Coronary artery (tissue), 2 donors: ENCODE measurements at regions not wholly inside any gene's neighbourhood (a gene's known extent, or its start where the extent isn't known, plus 50 kb on each side); places are given as distances from the start of the nearest gene placed in this dataset.

Experiments
- DNase-seq: peaks from one replicate; pipeline ENCODE4 v3.0.0-alpha.2; 2017; ENCODE audit warnings: low spot score
- H3K27ac ChIP-seq, 2 donors: fragments of 200-600 bp; sonication (generic); one replicate each; pipeline ENCODE4 v1.5.1; 2016 to 2019
- H3K4me3 ChIP-seq: fragments of 200-600 bp; sonication (generic); 2 replicates; pipeline ENCODE4 v1.5.1; 2016; ENCODE audit warnings: mild to moderate bottlenecking, moderate library complexity
- TF ChIP-seq, protein P1 (sequence below): fragments of 200-600 bp; sonication (generic); IDR thresholded peaks from one replicate; pipeline ENCODE4 v1.5.1; 2019; ENCODE audit warnings: antibody characterized with exemption

DNA sequence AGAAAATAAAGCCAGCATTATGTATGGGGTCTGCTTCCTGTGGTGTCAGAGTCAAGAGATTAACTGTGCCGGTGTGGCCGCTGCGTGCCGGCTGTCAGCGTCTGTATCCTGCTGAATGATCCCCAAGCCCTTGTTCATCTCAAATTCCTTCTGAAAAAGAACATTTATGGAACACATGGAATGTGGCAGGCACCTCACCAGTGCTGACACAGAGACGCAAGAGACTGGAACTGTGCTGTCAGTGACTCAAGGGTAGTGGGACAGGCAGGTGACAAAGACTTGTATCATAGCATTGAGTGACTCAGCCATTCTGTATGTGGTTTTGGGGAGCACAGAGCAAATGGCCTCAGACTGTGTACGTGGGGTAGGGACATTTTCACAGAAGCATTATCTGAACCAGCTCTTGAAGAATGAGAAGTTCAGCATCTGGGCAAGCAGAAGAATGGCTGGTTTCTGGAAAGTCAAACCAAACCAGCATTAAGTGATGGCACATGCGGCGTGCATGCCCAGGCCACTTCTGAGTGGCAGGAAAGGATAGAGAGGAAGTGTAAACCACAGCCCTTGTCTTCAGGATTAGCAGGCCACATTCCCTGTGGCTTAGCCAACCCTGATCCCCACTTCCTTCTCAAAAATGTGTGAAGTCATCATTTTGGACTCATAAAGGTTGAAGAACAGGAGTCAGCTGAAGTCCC, 54.0 kb upstream of the IRS2 start:
- no peak overlapping the region for H3K27ac ChIP-seq
- DNase-seq, result no peak
- H3K4me3 ChIP-seq, result no peak overlapping the region
- TF ChIP-seq, protein P1, sequence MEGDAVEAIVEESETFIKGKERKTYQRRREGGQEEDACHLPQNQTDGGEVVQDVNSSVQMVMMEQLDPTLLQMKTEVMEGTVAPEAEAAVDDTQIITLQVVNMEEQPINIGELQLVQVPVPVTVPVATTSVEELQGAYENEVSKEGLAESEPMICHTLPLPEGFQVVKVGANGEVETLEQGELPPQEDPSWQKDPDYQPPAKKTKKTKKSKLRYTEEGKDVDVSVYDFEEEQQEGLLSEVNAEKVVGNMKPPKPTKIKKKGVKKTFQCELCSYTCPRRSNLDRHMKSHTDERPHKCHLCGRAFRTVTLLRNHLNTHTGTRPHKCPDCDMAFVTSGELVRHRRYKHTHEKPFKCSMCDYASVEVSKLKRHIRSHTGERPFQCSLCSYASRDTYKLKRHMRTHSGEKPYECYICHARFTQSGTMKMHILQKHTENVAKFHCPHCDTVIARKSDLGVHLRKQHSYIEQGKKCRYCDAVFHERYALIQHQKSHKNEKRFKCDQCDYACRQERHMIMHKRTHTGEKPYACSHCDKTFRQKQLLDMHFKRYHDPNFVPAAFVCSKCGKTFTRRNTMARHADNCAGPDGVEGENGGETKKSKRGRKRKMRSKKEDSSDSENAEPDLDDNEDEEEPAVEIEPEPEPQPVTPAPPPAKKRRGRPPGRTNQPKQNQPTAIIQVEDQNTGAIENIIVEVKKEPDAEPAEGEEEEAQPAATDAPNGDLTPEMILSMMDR, result no peak

DNA sequence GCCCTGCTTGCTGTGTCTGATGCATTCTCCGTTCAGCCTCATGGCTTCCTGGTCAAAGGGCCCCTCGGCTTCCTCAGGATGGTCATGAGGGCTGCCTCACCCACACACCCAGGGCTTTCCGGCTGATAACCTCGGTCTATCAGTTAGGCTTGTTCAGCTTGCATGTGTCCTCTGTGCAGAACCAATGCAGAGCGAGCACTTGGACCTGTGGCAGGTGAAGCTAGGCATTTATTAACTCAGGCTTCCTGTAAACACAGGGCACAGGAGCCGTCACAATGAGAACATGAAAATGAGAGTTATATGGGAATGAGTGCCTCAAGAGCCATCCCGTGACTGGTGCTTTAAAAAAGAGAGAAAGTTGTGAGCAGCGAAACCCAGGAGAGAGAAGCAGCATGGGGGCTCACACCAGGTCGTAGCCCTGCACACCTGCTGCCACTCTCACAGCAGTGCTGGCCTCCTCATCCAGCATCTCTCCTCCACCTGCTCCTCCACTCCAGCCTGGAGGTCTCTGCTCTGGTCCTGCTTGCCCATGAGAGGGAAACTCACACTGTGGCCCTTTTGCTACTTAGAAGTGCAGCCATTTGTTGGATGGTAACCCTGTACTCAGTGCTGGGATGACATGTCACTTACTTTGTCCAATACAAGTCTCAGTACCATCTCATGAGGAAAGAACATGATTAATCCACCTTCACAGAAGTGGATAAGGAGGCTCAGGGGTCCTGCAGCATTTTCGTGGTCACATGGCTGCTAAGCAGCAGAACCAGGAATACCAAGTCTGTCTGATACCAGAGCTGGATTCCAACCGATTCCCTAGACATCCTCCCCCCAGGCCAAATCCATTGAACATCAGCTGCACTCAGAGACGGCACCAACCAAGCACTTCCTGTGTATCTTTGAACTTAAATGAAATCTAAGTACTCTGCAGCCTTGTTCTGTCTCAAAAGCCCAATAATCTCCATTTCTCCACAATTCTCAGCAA, 50.5 kb upstream of the IRS2 start:
- Histone ChIP-seq H3K27ac (no peak overlapping the region), H3K4me3 (no peak overlapping the region)
- TF ChIP-seq, protein P1, result no peak
- no peak for DNase-seq
